Globus pallidus (tissue), 1 donor: ENCODE measurements at regions not wholly inside any gene's neighbourhood (a gene's known extent, or its start where the extent isn't known, plus 50 kb on each side); places are given as distances from the start of the nearest gene placed in this dataset.

Experiments
- DNase-seq: peaks from one replicate; pipeline ENCODE4 v3.0.0-alpha.2; 2015; ENCODE audit warnings: low spot score

- DNase-seq, result no peak
These were observed 50.7 kb upstream of the SPATA12 start for GRCh38 chr3:57009802-57010201.

- no peak for DNase-seq
These were observed 51.1 kb upstream of the SPATA12 start for GRCh38 chr3:57009367-57009766.

DNA sequence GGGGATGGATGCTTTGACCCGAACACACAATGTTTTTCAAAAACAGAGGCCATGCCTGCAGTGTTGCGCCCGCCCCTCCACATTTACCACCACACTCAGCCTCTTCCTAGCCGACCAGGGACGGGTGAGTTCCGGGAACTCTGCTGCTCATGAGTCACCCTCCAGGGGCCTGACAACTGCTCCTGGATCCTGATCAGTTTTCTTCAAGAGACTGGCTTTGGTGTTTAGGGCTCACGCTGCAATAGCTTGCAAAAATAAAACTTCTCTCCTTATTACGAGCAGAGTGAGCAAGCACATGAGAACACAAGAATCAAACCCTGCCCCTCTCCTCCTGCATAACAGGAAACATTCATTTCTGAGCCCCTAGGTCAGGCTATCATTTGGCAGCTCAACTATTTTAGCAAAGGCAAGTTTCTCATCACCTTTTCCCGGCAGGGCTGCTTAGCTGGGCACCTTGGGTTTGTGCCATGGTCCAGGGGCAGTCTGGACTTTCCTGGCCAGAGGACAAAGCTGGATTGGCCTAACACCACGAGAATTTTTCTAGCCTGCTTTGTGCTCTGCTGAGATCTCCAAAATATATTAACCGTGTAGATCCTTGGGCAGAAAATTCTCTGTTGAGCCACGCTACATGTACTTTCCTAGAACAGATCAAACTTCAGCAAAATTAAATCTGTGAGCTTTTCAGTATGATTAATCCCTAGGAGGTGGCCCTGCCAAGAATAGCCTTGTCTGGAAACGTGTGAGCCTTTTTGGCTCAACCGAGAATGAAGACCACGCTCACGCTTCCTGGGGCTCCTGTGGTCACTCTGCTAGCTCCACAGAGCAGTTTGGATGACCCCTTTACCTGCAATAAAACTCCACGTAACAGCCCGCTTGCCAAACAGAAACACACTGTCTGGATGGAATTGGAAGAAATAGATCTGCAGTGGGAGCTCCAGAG lies 52.7 kb upstream of the SPATA12 start:
- no peak for DNase-seq

DNA sequence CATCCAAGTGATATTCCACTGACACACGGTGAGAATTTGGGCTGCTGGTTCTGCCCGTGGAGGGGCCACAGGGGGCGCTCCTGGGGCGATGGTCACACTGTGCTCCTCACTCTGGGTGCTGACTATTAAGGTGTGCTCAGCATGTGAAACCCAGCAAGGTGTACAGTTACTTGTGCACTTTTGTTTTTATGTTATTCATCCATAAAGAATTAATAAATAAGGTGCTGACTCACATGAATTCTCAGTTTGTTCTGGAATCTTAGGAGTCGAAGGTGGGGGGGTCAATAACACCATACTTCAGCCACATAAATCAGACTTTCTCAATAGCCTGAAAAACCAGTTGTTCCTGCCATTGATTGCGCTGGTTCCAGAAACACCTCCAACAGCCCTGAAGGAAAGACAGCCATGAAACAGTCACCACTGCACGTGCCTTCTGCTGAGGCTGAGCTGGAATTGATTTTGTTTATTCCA lies 53.5 kb upstream of the SPATA12 start:
- DNase-seq, result no peak

DNA sequence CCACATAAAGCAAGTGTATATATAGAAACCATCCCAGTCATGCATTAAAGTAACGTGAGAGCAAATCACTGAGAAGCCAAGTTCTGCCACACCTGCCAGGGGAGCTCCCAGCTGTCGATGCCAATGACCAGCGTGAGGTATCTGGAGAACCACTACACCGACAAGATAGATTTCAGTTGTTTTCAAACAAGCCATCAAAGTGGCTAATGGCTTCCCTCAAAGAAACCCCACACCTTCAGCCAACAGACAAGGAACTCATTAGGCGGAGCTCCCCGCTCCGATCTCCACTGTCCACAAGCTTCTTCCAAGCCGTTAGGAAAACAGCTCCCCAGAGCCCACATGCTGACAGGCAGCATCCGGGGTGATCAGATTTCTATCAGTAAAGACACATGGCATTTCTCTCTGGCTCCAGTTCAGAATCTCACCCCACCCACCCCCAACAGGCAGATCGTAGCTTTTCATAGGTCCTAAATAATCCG lies 54.2 kb upstream of the SPATA12 start:
- DNase-seq, result no peak

- DNase-seq, result no peak
These were observed 56.2 kb upstream of the SPATA12 start for GRCh38 chr3:57004229-57004628.

GRCh38 chr3:57003676-57004075 lies 56.8 kb upstream of the SPATA12 start:
- no peak for DNase-seq

GRCh38 chr3:57001356-57001755 lies 59.1 kb upstream of the SPATA12 start:
- DNase-seq, result no peak

GRCh38 chr3:57000012-57000411 lies 60.5 kb upstream of the SPATA12 start:
- no peak for DNase-seq

GRCh38 chr3:56999547-56999946 lies 60.9 kb upstream of the SPATA12 start:
- no peak for DNase-seq

DNA sequence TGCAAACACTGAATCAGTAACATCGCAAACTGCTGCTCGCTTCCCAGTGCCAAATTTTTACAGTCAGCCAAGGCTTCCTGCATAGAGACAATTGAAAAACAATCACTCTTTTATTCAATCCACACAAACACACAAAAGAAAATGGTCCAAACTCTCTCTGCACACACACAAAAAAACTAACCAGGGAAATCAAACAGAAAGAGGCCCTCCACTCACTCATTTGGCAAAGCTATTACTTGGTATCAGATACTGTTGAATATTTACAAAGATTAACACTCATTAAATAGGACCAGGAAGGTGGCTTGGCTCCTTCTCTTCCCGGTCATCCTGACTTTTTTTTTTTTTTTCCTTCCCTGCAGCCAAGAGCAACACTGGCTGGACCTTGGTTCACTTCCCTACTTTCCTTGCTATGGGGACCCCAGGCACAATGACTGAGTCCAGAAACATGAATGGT lies 62.4 kb upstream of the SPATA12 start:
- DNase-seq, result peak; percentile 83

- DNase-seq, result no peak
These were observed 62.8 kb upstream of the SPATA12 start for GRCh38 chr3:56997675-56998074.

- DNase-seq, result no peak
These were observed 63.4 kb upstream of the SPATA12 start for GRCh38 chr3:56997041-56997440.

DNA sequence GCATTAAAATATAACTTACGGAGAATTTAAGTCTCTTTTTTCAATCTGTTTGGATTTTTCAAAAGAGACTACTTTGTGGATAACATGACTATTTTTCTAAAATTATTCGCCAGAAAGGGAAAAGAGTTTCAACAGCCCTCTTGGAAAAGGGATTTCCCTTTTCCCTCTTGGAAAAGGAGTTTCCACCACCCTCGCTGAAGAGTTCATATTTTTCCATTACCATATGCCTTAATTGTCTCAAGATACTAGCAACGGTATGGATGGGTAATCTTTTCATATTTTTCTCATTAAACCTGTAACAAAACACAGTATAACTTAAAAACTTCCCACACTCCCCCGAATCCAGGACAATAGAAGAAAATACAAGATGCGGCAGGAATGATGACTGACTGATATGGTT lies 66.1 kb upstream of the SPATA12 start:
- DNase-seq, result no peak

DNA sequence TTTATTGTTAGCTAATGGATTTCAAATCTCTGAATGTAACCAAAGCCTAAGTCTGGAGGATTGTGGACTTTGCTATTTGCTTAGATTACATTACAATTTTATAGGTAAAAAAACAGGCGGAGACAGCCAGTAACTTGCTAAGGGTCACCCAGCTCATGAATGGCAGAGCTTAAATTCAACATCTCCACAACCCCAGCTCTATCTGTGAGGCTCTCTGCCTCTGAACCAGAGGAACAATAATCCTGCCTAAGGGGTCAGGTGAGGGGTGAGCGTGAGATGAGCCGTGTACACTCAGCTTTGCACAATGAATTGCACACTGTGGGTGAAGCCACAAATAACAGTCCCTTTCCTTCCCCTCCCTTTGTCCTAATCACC lies 69.8 kb upstream of the SPATA12 start:
- DNase-seq, result no peak

DNA sequence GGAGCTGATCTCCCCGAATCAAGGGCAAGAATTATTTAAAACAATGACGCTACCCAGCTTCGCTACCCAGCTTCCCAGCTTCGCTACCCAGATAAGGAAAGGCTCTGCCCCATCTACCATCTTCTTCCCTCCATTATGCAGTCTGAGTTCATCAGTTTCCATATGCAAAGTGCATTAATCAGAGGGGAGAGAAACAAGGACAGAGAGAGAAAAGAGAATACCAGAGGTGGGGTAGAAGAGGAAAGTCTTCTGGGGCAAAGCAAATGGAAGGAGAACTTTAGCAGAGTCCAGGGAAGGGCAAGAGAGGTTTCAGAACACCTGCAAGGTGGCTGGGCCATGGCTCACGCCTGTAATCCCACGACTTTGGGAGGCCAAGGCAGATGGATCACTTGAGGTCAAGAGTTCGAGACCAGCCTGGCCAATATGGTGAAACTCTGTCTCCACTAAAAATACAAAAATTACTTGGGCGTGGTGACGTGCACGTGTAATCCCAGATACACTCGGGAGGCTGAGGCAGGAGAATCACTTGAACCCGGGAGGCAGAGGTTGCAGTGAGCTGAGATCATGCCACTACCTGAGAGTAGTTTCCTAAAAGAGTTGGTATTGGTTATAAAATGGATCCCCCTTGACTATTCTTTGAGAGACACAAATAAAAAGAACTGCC lies 70.4 kb upstream of the SPATA12 start:
- no peak for DNase-seq

DNA sequence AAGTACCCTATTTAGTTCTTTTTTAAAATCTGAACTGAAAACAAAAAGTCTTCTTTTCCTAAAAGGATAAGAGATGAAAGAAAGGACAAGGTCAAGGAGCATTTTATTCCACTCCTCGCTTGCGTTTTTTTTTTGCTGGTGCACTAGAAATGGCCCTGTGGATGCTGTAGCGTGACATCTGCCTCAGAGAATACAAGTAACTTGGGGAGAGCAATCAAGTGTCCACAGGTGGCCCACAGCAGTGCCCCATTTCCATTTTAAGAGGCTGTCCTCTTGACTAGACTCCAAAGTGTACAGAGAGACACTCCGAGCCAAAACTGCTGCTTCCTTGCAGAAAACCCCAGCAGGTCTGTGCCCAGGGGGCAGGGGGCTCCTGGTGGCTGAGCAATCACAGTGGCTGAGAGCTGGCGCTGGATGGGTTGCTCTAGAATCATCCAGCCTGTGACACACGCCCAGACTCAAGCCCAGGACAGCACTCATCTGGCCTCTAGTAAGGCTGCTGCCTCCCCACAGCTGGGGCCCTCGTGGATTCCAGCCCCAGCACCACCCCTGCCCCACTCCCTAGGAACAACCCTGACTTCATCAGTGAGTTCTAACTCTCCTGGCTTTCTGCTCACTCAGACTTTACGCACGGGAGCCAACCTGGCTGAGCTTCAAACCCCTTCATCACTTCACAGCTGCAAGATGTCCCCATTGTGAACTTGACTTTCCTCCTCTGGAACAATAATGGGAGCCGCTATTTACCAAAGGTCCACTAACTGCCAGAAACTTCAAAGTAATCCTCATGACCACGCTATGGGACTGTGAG lies 71.1 kb upstream of the SPATA12 start:
- no peak for DNase-seq

GRCh38 chr3:56988458-56989168 lies 71.9 kb upstream of the SPATA12 start:
- DNase-seq, result peak; percentile 89

DNA sequence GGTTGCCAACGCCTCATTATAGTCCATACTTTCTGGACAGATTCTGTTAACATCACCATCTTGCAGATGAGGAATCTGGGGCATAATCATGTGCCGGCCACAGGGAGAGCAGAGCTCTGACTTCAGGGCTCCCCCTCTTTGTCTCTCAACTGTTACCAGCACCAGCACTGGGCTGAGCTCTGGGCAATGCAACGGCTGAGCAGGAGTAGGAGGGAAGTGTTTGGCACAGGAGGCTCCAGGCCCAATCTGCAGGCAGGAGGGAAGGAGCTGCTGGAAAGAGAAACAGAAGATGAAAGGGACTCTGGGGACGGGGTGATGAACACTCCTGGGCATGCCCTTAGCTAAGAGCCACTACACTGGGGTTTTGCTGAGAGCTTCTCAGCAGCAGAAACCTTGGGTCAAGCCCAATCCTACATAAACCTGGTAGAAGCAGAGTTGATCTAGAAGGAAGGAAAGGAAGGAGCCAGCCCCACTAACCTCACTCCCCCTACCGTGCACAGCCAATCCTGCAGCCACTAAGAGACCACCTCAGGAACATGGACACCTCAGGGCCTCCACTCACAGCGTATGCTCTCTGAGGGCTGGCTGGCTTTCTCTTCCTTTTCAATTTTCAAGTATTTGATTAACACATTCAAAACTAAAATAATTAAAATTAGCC lies 73.1 kb upstream of the SPATA12 start:
- no peak for DNase-seq

DNA sequence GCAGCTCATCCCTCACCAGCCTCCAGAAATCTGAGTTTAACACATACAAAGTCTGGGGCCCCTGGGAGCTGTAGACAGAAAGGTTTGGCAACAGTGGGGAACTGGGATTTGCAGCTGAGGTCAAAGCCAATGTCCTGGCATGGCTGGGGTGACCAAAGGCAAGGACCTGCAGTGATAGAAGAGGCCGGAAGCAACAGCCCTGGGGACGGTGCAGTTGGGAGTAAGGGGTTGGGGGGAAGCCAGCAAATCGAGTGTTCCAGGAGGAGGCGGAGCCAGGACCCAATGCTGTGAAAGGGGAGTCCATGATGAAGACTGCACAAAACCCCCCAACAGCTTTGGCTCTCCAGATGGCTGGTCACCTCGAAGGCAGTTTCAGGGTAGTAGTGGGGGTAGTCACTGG lies 74.1 kb upstream of the SPATA12 start:
- no peak for DNase-seq

DNA sequence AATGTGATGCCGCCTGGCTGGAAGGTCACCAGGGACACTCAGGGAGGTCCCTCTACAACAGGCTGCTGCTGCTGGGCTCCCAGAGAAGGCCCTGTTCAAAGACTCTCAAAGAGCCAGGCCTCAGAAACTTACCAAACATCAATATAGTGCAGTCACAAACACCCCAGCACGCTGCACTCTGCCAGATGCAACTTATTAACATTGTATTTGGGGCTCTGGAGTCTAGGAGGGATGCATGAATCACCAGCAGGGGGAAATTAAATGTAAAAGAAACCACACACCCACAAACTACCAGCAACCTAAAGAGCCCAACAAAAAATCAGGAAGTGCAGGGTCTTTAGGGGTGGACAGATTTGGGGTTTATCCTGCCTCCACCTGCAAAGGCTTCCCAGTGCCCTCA lies 74.6 kb upstream of the SPATA12 start:
- DNase-seq, result no peak
